ENCODE measurements at regions not wholly inside any gene's neighbourhood (a gene's known extent, or its start where the extent isn't known, plus 50 kb on each side); places are given as distances from the start of the nearest gene placed in this dataset.

- intact Hi-C loops (cut with DNase I): no loop called here
- no peaks in the 10 kb centered on the region for H3K36me3 ChIP-seq
- no peak for TF ChIP-seq CTCF (IDR thresholded peaks at IDR 0.05)
- no peak for ATAC-seq
- peaks cover 0 to 17% (median 4%) of the 10 kb centered on the region in 9 donors for H3K4me1 ChIP-seq
- H3K27ac ChIP-seq: no peak overlapping the region
- no peak overlapping the region for H3K4me3 ChIP-seq
- DNase-seq: no peak
- H3K9me3 ChIP-seq: peaks cover 0 to 48% (median 32%) of the 10 kb centered on the region in 11 donors
- WGBS, 2 donors: 82% methylated on average over 8 of the region's 8 CpGs
- H3K27me3 ChIP-seq: peaks cover 0 to 17% (median 9%) of the 10 kb centered on the region in 7 donors
These were observed 86.3 kb upstream of the PRR5 start for GRCh38 chr22:44615602-44616180.

- intact Hi-C loops (cut with DNase I): no loop called here
- peaks cover 0 to 53% (median 32%) of the 10 kb centered on the region in 11 donors for H3K9me3 ChIP-seq
- 95 to 96% methylated on average over 16 of the region's 16 CpGs for WGBS, 2 donors
- H3K27ac ChIP-seq: no peak overlapping the region
- ATAC-seq (no peak), DNase-seq (no peak)
- no peak for TF ChIP-seq CTCF (IDR thresholded peaks at IDR 0.05)
- H3K4me1 ChIP-seq: peaks cover 0 to 12% (median 0%) of the 10 kb centered on the region in 9 donors
- no peak overlapping the region for H3K4me3 ChIP-seq
- no peaks in the 10 kb centered on the region for H3K36me3 ChIP-seq
- peaks cover 0 to 12% (median 4%) of the 10 kb centered on the region in 7 donors for H3K27me3 ChIP-seq
These were observed 86.9 kb upstream of the PRR5 start for GRCh38 chr22:44615146-44615545.

GRCh38 chr22:44613196-44613595 is 88.8 kb upstream of the PRR5 start:
- Histone ChIP-seq H3K27me3 (peaks cover 0 to 4% (median 0%) of the 10 kb centered on the region in 7 donors), H3K4me3 (no peak overlapping the region), H3K4me1 (peaks cover 0 to 8% (median 0%) of the 10 kb centered on the region in 9 donors), H3K36me3 (no peaks in the 10 kb centered on the region), H3K27ac (no peak overlapping the region), H3K9me3 (peaks cover 0 to 55% (median 32%) of the 10 kb centered on the region in 11 donors)
- no peak for DNase-seq
- intact Hi-C loops (cut with DNase I): no loop called here
- 78 to 79% methylated on average over 2 of the region's 2 CpGs for WGBS, 2 donors
- no peak for ATAC-seq
- no peak for TF ChIP-seq CTCF (IDR thresholded peaks at IDR 0.05)

- DNase-seq: no peak
- WGBS, 2 donors: 84 to 90% methylated on average over 2 of the region's 2 CpGs
- H3K4me3 ChIP-seq: no peak overlapping the region
- peaks cover 0 to 55% (median 32%) of the 10 kb centered on the region in 11 donors for H3K9me3 ChIP-seq
- ATAC-seq: no peak
- no peak overlapping the region for H3K27ac ChIP-seq
- intact Hi-C loops (cut with DNase I): no loop called here
- H3K4me1 ChIP-seq: peaks cover 0 to 8% (median 0%) of the 10 kb centered on the region in 9 donors
- peaks cover 0 to 6% (median 0%) of the 10 kb centered on the region in 7 donors for H3K27me3 ChIP-seq
- no peak for TF ChIP-seq CTCF (IDR thresholded peaks at IDR 0.05)
- H3K36me3 ChIP-seq: no peaks in the 10 kb centered on the region
These were observed 90.0 kb upstream of the PRR5 start for GRCh38 chr22:44611880-44612496.
